Activated T-cell treated with anti-CD3 and anti-CD28 coated beads, Interleukin-2, amount 50 U/mL, for 72 hours (primary cell): ENCODE measurements at regions not wholly inside any gene's neighbourhood (a gene's known extent, or its start where the extent isn't known, plus 50 kb on each side); places are given as distances from the start of the nearest gene placed in this dataset.
A peak's percentile ranks its signal among the peaks of the same experiment; 100 is the strongest.

Experiments
- ATAC-seq, 2 donors: fragments of 150-1000 bp; cut with Tn5 transposase; replicated peaks in 1 of 2; 2 replicates each; pipeline ENCODE4 v1.10.0; 2021; ENCODE audit warnings: moderate library complexity in 2 of 2, mild to moderate bottlenecking in 1 of 2
- DNase-seq, 2 donors: peaks; one replicate each; pipeline ENCODE4 v3.0.0; 2021 to 2022; ENCODE audit warnings: mixed read lengths in 1 of 2
- H3K27ac Mint-ChIP-seq: one replicate; pipeline ENCODE4 v1.8.0; 2022; ENCODE audit warnings: mild to moderate bottlenecking, moderate library complexity, mixed read lengths
- H3K27me3 Mint-ChIP-seq: one replicate; pipeline ENCODE4 v1.8.0; 2022; ENCODE audit warnings: low read depth, mixed read lengths
- H3K36me3 Mint-ChIP-seq, 2 donors: one replicate each; pipeline ENCODE4 v1.8.0; 2022; ENCODE audit warnings: mixed read lengths in 2 of 2, mild to moderate bottlenecking in 1 of 2; ENCODE audit not compliant: insufficient read depth in 2 of 2
- H3K4me1 Mint-ChIP-seq: one replicate; pipeline ENCODE4 v1.8.0; 2022; ENCODE audit warnings: low read depth, mixed read lengths
- H3K4me3 Mint-ChIP-seq, 2 donors: one replicate each; pipeline ENCODE4 v1.8.0; 2022; ENCODE audit warnings: mild to moderate bottlenecking in 2 of 2, mixed read lengths in 2 of 2, moderate library complexity in 2 of 2
- H3K9me3 Mint-ChIP-seq, 2 donors: one replicate each; pipeline ENCODE4 v1.8.0; 2022; ENCODE audit warnings: mixed read lengths in 2 of 2

GRCh38 chr16:85992779-85993178, 93.8 kb downstream of the IRF8 start:
- Mint-ChIP-seq H3K4me1 (peaks cover 68% of the 10 kb centered on the region), H3K9me3 (no peaks in the 10 kb centered on the region), H3K27ac (no peak overlapping the region), H3K4me3 (no peak overlapping the region), H3K36me3 (no peaks in the 10 kb centered on the region), H3K27me3 (no peaks in the 10 kb centered on the region)
- no peak for DNase-seq
- no peak for ATAC-seq

- Mint-ChIP-seq H3K36me3 (no peaks in the 10 kb centered on the region), H3K9me3 (no peaks in the 10 kb centered on the region), H3K27ac (no peak overlapping the region), H3K27me3 (no peaks in the 10 kb centered on the region), H3K4me3 (peak overlapping the region; percentile 6 to 45), H3K4me1 (peaks cover 62% of the 10 kb centered on the region)
- DNase-seq (no peak), ATAC-seq (no peak)
Observed at GRCh38 chr16:85994492-85995490, 95.8 kb downstream of the IRF8 start.

GRCh38 chr16:85995541-85996423, 96.8 kb downstream of the IRF8 start:
- DNase-seq = no peak
- H3K4me3 Mint-ChIP-seq = peak overlapping the region; percentile 45 to 56
- H3K27me3 Mint-ChIP-seq = no peaks in the 10 kb centered on the region
- no peak overlapping the region for H3K27ac Mint-ChIP-seq
- peaks cover 53% of the 10 kb centered on the region for H3K4me1 Mint-ChIP-seq
- ATAC-seq = peak in 1 of 2 donors; percentile 26
- H3K9me3 Mint-ChIP-seq = no peaks in the 10 kb centered on the region
- H3K36me3 Mint-ChIP-seq = no peaks in the 10 kb centered on the region

GRCh38 chr16:85996843-85997242, 97.9 kb downstream of the IRF8 start:
- Mint-ChIP-seq H3K9me3 (no peaks in the 10 kb centered on the region), H3K36me3 (no peaks in the 10 kb centered on the region), H3K4me3 (no peak overlapping the region), H3K27me3 (no peaks in the 10 kb centered on the region), H3K4me1 (peaks cover 44% of the 10 kb centered on the region), H3K27ac (no peak overlapping the region)
- ATAC-seq (no peak), DNase-seq (no peak)

GRCh38 chr16:85998171-85998867, 99.4 kb downstream of the IRF8 start:
- Mint-ChIP-seq H3K36me3 (no peaks in the 10 kb centered on the region), H3K27me3 (no peaks in the 10 kb centered on the region), H3K9me3 (no peaks in the 10 kb centered on the region), H3K27ac (no peak overlapping the region), H3K4me1 (peaks cover 44% of the 10 kb centered on the region), H3K4me3 (peak overlapping the region; percentile 14 to 41)
- DNase-seq = no peak
- ATAC-seq = no peak

- Mint-ChIP-seq H3K27me3 (no peaks in the 10 kb centered on the region), H3K36me3 (no peaks in the 10 kb centered on the region), H3K4me3 (peak overlapping the region; percentile 14 to 41), H3K9me3 (no peaks in the 10 kb centered on the region), H3K4me1 (peaks cover 44% of the 10 kb centered on the region), H3K27ac (peak overlapping the region; percentile 0)
- no peak for DNase-seq
- peak; percentile 73 to 77 for ATAC-seq
Observed at GRCh38 chr16:85998868-85999729, 100.1 kb downstream of the IRF8 start.

GRCh38 chr16:85999778-86000177, 100.8 kb downstream of the IRF8 start:
- Mint-ChIP-seq H3K27me3 (no peaks in the 10 kb centered on the region), H3K4me1 (peaks cover 41% of the 10 kb centered on the region), H3K27ac (no peak overlapping the region), H3K4me3 (no peak overlapping the region), H3K36me3 (no peaks in the 10 kb centered on the region), H3K9me3 (no peaks in the 10 kb centered on the region)
- ATAC-seq (no peak), DNase-seq (no peak)

GRCh38 chr16:86002178-86002900, 103.4 kb downstream of the IRF8 start:
- H3K27ac Mint-ChIP-seq = no peak overlapping the region
- peaks cover 17% of the 10 kb centered on the region for H3K4me1 Mint-ChIP-seq
- H3K4me3 Mint-ChIP-seq = no peak overlapping the region
- no peaks in the 10 kb centered on the region for H3K9me3 Mint-ChIP-seq
- ATAC-seq = no peak
- DNase-seq = no peak
- H3K36me3 Mint-ChIP-seq = no peaks in the 10 kb centered on the region
- H3K27me3 Mint-ChIP-seq = no peaks in the 10 kb centered on the region

- DNase-seq (no peak), ATAC-seq (peak in 1 of 2 donors; percentile 48)
- Mint-ChIP-seq H3K4me3 (peak overlapping the region in 1 of 2 donors; percentile 68), H3K9me3 (no peaks in the 10 kb centered on the region), H3K4me1 (peaks cover 27% of the 10 kb centered on the region), H3K27me3 (peaks cover 7% of the 10 kb centered on the region), H3K36me3 (no peaks in the 10 kb centered on the region), H3K27ac (peak overlapping the region; percentile 11)
Observed at GRCh38 chr16:86007524-86007923, 108.6 kb downstream of the IRF8 start.

GRCh38 chr16:86010680-86011141, 111.7 kb downstream of the IRF8 start:
- Mint-ChIP-seq H3K27me3 (peaks cover 7% of the 10 kb centered on the region), H3K9me3 (peaks cover 5% of the 10 kb centered on the region in 2 donors), H3K4me1 (peaks cover 30% of the 10 kb centered on the region), H3K4me3 (no peak overlapping the region), H3K27ac (no peak overlapping the region), H3K36me3 (peaks cover 4 to 6% of the 10 kb centered on the region in 2 donors)
- DNase-seq (no peak), ATAC-seq (no peak)

- H3K4me3 Mint-ChIP-seq = no peak overlapping the region
- peaks cover 7% of the 10 kb centered on the region for H3K27me3 Mint-ChIP-seq
- H3K36me3 Mint-ChIP-seq = peaks cover 4 to 6% of the 10 kb centered on the region in 2 donors
- ATAC-seq (no peak), DNase-seq (no peak)
- peaks cover 5% of the 10 kb centered on the region in 2 donors for H3K9me3 Mint-ChIP-seq
- peaks cover 30% of the 10 kb centered on the region for H3K4me1 Mint-ChIP-seq
- no peak overlapping the region for H3K27ac Mint-ChIP-seq
Observed at GRCh38 chr16:86011532-86011931, 112.6 kb downstream of the IRF8 start.
